A673 (cell line): ENCODE measurements at regions not wholly inside any gene's neighbourhood (a gene's known extent, or its start where the extent isn't known, plus 50 kb on each side); places are given as distances from the start of the nearest gene placed in this dataset.

Experiments
- CTCF ChIP-seq: fragments of 300-800, 200-600 bp; sonication (generic); conservative IDR thresholded peaks from 2 replicates; pipeline ENCODE4 v1.5.1; 2017; ENCODE audit warnings: low read depth, mild to moderate bottlenecking, antibody characterized with exemption, low read length, moderate library complexity, mixed read lengths
- EZH2 ChIP-seq: fragments of 200-600 bp; sonication (generic); IDR thresholded peaks from 2 replicates; pipeline ENCODE4 v1.6.1; 2017; ENCODE audit warnings: borderline replicate concordance, low read depth, mild to moderate bottlenecking, mixed read lengths, antibody characterized with exemption, low read length; ENCODE audit not compliant: poor library complexity, severe bottlenecking

- TF ChIP-seq CTCF (no peak), EZH2 (no peak)
Measured at GRCh38 chr3:24578951-24579421, 84.3 kb upstream of the THRB start.
